Activated T-helper 1 cell treated with anti-CD3 and anti-CD28 coated beads, Interleukin-12 subunit alpha, Interleukin-12 subunit beta, Interleukin-2, Interleukin-4 antibody, amounts not matched to agents 30 ng/mL and 10 ng/mL and 1 ng/mL, durations not matched to agents 14 hours and 24 hours and 36 hours (primary cell): ENCODE measurements at regions not wholly inside any gene's neighbourhood (a gene's known extent, or its start where the extent isn't known, plus 50 kb on each side); places are given as distances from the start of the nearest gene placed in this dataset.
"Not testable (repeated sequence)": the region's sequence is repeated elsewhere in the genome, so short reads cannot be mapped to it uniquely, and the experiment has no call there.

Experiments
- DNase-seq: peaks from one replicate; pipeline ENCODE4 v3.0.0; 2021; ENCODE audit warnings: low spot score
- H3K27ac Mint-ChIP-seq: one replicate; pipeline ENCODE4 v1.8.0; 2021; ENCODE audit warnings: mild to moderate bottlenecking, mixed read lengths
- H3K27me3 Mint-ChIP-seq: one replicate; pipeline ENCODE4 v1.8.0; 2022; ENCODE audit warnings: mild to moderate bottlenecking, moderate library complexity, mixed read lengths; ENCODE audit not compliant: insufficient read depth
- H3K36me3 Mint-ChIP-seq: one replicate; pipeline ENCODE4 v1.8.0; 2021; ENCODE audit warnings: low read depth, mixed read lengths
- H3K4me1 Mint-ChIP-seq: one replicate; pipeline ENCODE4 v1.8.0; 2021; ENCODE audit warnings: low read depth, mixed read lengths
- H3K4me3 Mint-ChIP-seq: one replicate; pipeline ENCODE4 v1.8.0; 2021; ENCODE audit warnings: mild to moderate bottlenecking, moderate library complexity, mixed read lengths
- H3K9me3 Mint-ChIP-seq: one replicate; pipeline ENCODE4 v1.8.0; 2021; ENCODE audit warnings: mixed read lengths
- intact Hi-C: fragments of 100-400 bp; cut with micrococcal nuclease; formaldehyde crosslinking; loops from one replicate; pipeline ENCODE4 v1.15.1; 2024

DNA sequence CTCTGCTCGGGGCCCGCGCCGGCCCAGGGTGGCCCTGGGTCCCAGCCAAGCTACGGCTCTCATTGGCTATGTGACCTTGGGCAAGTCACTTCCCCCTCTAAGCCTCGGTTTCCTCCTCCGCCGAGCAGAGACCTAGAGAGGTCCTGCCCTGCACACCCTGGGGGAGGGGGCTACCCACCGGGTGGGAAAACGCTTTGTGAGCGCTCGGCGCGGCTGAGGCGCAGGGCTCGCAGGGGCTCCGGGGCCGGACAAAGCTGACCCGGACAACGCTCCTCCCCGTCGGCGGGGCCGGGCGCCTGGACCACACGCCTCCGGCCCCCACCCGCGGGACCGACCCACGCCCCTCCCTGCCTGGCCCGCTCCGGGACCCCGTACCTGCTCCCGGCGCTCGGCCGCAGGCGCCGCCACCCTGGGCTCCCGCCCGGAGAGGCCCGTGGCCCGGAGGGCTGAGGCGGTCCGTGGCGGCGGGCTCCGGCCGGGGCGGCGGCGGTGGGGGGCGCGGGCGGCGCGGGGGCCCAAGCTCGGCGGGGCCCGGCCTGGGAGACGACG lies 85.7 kb upstream of the MELK start:
- peak overlapping the region; percentile 75 for H3K27ac Mint-ChIP-seq
- no peaks in the 10 kb centered on the region for H3K27me3 Mint-ChIP-seq
- H3K4me1 Mint-ChIP-seq: peaks cover 46% of the 10 kb centered on the region
- H3K4me3 Mint-ChIP-seq: peak overlapping the region; percentile 88
- peak; percentile 28 for DNase-seq
- intact Hi-C loops: loop anchor here (1.0 to 10.0 kb wide), 8 partner anchors 70 to 1418 kb away; partner anchors contain the start of genes CLTA, GNE, MELK and SLC25A51
- no peaks in the 10 kb centered on the region for H3K9me3 Mint-ChIP-seq
- peaks cover 8% of the 10 kb centered on the region for H3K36me3 Mint-ChIP-seq

DNA sequence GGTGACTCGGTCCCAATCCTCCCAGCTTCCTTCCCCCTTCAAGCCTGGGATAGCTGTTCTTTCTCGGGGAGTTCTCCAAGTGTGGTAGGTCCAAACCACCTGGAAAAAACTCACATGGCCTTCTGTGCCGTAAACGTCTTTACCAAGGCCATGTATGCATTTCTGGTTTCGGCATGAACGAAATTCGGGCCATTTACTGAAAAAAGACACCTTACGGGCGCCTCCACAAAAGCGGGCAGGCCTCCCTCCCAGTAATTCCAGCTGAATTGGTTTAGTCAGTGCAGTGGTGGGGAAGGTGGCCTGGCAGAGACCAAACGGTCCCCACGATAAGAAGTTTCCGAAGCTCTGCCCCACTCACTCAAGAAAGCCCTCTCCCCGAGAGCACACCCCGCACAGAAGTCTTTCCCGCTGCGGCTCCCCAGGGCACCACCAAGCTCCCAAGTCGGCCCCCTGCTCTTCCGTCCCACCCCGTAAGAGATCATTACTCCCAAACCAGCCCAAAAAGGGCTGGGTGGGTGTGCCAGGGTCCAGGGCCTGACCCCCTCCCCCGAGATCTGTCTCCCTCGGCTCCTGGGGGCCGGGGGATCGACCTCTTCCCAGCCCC lies 86.3 kb upstream of the MELK start:
- Mint-ChIP-seq H3K4me3 (peak overlapping the region; percentile 88), H3K9me3 (no peaks in the 10 kb centered on the region), H3K4me1 (peaks cover 50% of the 10 kb centered on the region), H3K27ac (peak overlapping the region; percentile 75), H3K27me3 (no peaks in the 10 kb centered on the region), H3K36me3 (peaks cover 8% of the 10 kb centered on the region)
- intact Hi-C loops: loop anchor here (2.0 to 10.0 kb wide), 5 partner anchors 71 to 1418 kb away; partner anchors contain the start of genes CLTA, GNE, SLC25A51 and ZBTB5
- DNase-seq: no peak

DNA sequence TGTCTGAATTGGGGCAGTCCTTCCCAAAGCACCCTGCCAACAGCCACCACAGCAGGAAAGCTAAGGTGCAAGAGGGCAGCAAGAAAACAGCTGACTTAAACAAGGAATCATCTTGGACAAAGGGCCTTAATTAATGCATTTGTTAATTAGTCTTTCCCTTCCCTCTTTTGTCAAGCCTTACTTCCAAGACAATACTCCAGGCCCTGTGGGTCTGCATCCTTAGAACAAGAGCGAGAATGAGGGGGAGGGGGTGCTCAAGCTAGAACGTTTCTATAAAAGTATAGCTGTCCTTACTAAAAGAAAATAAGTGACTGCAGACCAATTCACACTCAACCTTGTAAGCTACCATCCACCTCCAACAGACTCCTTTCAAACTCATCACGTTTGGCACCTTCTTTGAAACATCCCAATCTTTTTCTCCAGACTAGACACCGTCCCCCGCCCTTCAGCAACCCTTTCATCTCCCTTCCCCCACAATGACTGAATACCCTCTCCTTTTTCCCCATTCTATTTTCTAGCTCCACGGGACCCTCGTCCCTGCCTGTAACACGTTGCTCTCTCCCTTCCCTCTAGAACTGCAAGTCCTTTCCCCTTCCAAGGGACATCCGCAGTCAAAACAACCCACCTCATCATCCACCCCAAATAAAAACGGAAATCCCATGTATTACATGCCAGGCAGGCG lies 85.7 kb upstream of the RNF38 start:
- peaks cover 53% of the 10 kb centered on the region for H3K4me1 Mint-ChIP-seq
- H3K4me3 Mint-ChIP-seq: peak overlapping the region; percentile 88
- peak overlapping the region; percentile 37 for H3K27ac Mint-ChIP-seq
- H3K27me3 Mint-ChIP-seq: no peaks in the 10 kb centered on the region
- peaks cover 8% of the 10 kb centered on the region for H3K36me3 Mint-ChIP-seq
- intact Hi-C loops: loop anchor here (2.0 to 10.0 kb wide), 5 partner anchors 72 to 1419 kb away; partner anchors contain the start of genes CLTA, GNE, SLC25A51 and ZBTB5
- no peak for DNase-seq
- no peaks in the 10 kb centered on the region for H3K9me3 Mint-ChIP-seq

DNA sequence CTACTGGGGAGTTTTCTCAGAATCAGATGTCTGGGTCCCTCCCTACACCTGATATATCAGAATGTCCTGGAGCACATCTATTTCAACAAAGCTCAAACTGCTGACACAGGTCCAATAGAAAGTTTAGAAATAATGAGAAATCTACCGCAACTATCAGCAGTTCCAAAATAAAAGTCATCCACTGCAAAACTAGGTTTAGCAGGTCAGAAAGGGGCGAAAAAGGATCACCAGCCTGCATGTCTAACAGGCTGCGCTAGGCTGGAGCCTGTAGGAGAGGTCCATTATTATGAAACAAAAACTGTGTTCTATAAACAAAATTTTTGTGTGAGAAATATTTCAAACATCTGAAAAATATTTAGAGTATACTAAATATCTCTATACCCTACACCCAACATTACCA lies 84.1 kb upstream of the RNF38 start:
- intact Hi-C loops: loop anchor here (10.0 kb wide), 1 partner anchor 1421 kb away; the partner anchor contains the start of gene SLC25A51
- H3K4me1 Mint-ChIP-seq: peaks cover 51% of the 10 kb centered on the region
- DNase-seq: no peak
- H3K27ac Mint-ChIP-seq: no peak overlapping the region
- peaks cover 8% of the 10 kb centered on the region for H3K36me3 Mint-ChIP-seq
- H3K9me3 Mint-ChIP-seq: no peaks in the 10 kb centered on the region
- H3K4me3 Mint-ChIP-seq: no peak overlapping the region
- H3K27me3 Mint-ChIP-seq: no peaks in the 10 kb centered on the region

DNA sequence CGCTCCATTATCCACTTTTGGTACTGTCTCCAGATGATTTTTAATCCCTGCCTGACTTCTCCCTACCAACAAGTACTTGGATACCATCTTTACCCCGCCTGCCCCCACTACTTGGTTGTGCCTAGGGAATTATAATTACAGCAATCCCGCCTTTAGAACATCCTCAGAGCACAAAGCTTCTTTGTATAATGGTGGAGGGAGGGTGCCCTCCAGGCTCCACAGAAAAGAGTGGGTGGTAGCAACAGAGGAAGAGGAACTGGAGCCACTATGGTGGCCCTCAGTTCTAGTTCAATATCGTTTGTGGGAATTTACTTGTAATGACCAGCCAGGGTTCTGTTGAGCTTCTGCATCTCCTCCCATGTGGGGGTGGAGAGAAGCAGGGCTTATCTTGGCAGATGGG lies 79.0 kb upstream of the RNF38 start:
- H3K4me1 Mint-ChIP-seq: peaks cover 16% of the 10 kb centered on the region
- DNase-seq: no peak

DNA sequence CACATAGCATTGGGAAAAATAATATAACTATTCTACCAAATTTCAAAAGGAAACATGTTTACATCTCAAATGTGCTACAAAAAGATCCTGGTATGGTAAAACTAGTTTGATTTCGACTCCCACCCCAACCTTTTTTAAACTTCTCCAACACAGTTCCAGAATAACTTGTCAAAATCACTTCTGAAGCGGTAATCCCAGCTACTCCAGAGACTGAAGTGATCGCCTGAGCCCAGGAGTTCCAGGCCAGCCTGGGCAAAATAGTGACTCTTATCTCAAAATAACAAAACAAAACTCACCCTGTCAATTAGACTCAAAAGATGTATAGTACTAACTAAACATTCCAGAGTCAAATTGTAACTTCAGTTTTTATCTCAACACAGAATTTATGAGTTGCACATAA lies 71.3 kb upstream of the RNF38 start:
- Mint-ChIP-seq H3K4me1 (peaks cover 29% of the 10 kb centered on the region), H3K9me3 (no peaks in the 10 kb centered on the region), H3K27ac (peak overlapping the region; percentile 86), H3K27me3 (no peaks in the 10 kb centered on the region), H3K4me3 (peak overlapping the region; percentile 60), H3K36me3 (peaks cover 9% of the 10 kb centered on the region)
- intact Hi-C loops: loop anchor here (1.0 to 5.0 kb wide), 3 partner anchors 13 to 64 kb away; no protein-coding TSS in a partner anchor
- no peak for DNase-seq

More for the DNA sequence above, 79.0 kb upstream of the RNF38 start:
- Mint-ChIP-seq H3K9me3 (no peaks in the 10 kb centered on the region), H3K27me3 (no peaks in the 10 kb centered on the region), H3K4me3 (no peak overlapping the region), H3K27ac (no peak overlapping the region), H3K36me3 (peaks cover 5% of the 10 kb centered on the region)
- intact Hi-C loops: no loop called here

DNA sequence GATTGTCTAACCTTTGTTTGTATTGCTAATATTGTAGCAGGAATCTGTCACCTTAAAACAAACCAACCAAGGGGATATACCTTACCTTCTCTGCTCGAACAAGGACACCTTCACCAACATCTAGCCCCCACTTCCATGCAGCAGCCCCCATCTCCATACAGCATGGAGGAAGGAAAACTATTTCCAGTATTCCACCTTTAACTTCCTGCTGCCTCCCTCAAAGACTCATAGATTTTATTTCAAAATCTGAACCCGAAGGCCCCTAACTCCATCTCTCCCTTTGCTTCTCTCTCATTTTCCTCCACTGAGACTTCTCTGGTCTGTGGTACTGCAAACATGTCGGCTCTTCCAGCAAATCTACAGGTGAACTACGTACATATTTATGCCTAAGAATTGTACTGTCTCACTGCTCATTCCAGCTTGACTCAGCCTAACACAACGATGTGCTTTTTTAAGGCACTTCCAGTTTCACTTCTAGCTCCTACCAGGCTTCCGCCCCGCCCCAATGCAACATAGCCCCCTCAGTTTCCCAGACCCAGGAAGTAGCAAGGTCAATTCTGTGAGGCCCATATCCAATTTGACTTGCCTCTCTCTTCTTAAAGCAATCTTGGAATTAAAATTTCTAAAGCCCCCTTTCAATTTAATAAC lies 70.7 kb upstream of the RNF38 start:
- H3K36me3 Mint-ChIP-seq: peaks cover 9% of the 10 kb centered on the region
- H3K27me3 Mint-ChIP-seq: no peaks in the 10 kb centered on the region
- peak overlapping the region; percentile 80 for H3K4me3 Mint-ChIP-seq
- intact Hi-C loops: loop anchor here (1.0 to 5.0 kb wide), 3 partner anchors 12 to 63 kb away; no protein-coding TSS in a partner anchor
- H3K27ac Mint-ChIP-seq: peak overlapping the region; percentile 86
- H3K9me3 Mint-ChIP-seq: no peaks in the 10 kb centered on the region
- H3K4me1 Mint-ChIP-seq: peaks cover 29% of the 10 kb centered on the region
- DNase-seq: peak; percentile 54

DNA sequence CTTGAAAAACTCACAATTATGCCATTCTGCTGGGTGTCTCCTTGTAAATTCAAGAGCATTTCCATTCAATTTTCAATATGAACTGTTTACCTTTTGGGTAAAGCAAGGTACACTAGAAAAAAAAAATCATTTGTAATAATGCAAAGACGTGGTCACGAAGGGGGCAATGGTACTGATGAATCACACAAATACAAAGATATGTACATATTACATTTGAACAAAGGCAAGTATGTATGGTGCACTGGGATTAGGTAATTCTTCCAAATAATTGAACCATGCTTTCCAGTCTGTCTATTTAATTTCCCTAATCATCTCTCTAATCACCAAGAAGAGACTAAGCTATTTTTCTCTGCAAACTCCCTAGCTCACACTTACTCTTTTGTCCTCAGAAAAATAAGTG lies 63.4 kb upstream of the RNF38 start:
- Mint-ChIP-seq H3K9me3 (no peaks in the 10 kb centered on the region), H3K27me3 (no peaks in the 10 kb centered on the region), H3K27ac (no peak overlapping the region), H3K36me3 (peaks cover 13% of the 10 kb centered on the region), H3K4me3 (no peak overlapping the region), H3K4me1 (peaks cover 28% of the 10 kb centered on the region)
- intact Hi-C loops: no loop called here
- DNase-seq: no peak

DNA sequence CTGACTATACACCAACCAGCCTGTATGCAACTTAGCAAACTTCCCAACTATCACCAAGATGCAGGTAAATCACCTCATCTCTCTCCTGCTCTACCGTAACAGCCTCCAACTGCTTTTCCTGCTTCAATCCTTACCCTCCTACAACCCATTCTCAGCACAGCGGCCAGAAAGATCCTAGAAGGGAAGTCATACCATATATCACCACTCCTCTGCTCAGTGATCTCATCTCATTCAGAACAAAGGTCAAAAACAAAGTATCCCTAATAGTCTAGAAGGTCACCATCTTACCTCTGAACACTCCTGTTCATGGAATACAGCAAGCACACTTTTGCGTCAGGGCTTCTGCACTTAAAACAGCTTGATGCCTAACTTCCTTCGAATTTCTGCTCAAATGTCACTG lies 62.2 kb upstream of the RNF38 start:
- intact Hi-C loops: no loop called here
- Mint-ChIP-seq H3K9me3 (no peaks in the 10 kb centered on the region), H3K27me3 (no peaks in the 10 kb centered on the region), H3K36me3 (peaks cover 8% of the 10 kb centered on the region), H3K4me1 (peaks cover 40% of the 10 kb centered on the region), H3K4me3 (no peak overlapping the region), H3K27ac (no peak overlapping the region)
- DNase-seq: no peak

DNA sequence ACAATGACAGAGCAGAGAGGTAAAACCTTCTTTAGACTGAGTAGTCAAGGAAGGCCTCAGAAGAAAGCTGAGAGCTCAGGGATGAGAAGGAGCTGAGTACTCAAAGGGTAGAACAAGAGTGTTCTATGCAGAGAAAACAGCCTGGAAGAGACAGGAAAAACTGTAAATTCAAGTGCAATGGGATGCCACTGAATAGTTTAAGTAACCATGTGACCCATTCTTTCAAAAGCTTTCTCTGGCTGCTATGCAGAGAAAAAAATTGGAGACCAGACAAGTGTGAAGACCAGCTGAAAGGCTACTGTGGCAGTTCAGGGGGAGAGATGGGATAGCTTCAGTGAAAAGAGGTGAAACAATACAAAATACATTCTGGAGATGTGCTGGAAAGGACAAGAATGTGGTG lies 61.3 kb upstream of the RNF38 start:
- H3K27ac Mint-ChIP-seq: no peak overlapping the region
- peaks cover 49% of the 10 kb centered on the region for H3K4me1 Mint-ChIP-seq

DNA sequence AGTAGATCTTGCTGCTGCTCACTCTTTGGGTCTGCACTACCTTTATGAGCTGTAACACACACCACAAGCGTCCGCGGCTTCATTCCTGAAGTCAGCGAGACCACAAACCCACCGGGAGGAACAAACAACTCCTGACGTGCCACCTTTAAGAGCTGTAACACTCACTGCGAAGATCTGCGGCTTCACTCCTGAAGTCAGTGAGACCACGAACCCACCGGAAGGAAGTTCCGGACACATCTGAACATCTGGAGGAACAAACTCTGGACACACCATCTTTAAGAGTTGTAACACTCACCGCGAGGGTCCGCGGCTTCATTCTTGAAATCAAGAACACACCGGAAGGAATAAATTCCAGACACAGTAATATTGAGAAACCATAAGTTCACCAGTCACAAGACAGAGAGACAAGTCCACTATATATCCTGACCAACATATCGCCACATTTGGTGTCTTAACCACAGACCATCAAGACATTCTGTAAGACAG lies 58.4 kb upstream of the RNF38 start:
- H3K4me1 Mint-ChIP-seq: peaks cover 51% of the 10 kb centered on the region
- H3K9me3 Mint-ChIP-seq, H3K36me3 Mint-ChIP-seq, H3K27me3 Mint-ChIP-seq: not testable (repeated sequence)
- intact Hi-C loops: loop anchor here (1.0 to 2.0 kb wide), 6 partner anchors 8 to 470 kb away; partner anchors contain the start of genes MELK and RNF38
- H3K27ac Mint-ChIP-seq: peak overlapping the region; percentile 69
- DNase-seq: peak; percentile 75
- H3K4me3 Mint-ChIP-seq: peak overlapping the region; percentile 48

More for the DNA sequence above, 61.3 kb upstream of the RNF38 start:
- Mint-ChIP-seq H3K27me3 (no peaks in the 10 kb centered on the region), H3K9me3 (no peaks in the 10 kb centered on the region), H3K4me3 (no peak overlapping the region), H3K36me3 (peaks cover 12% of the 10 kb centered on the region)
- DNase-seq: no peak
- intact Hi-C loops: no loop called here

DNA sequence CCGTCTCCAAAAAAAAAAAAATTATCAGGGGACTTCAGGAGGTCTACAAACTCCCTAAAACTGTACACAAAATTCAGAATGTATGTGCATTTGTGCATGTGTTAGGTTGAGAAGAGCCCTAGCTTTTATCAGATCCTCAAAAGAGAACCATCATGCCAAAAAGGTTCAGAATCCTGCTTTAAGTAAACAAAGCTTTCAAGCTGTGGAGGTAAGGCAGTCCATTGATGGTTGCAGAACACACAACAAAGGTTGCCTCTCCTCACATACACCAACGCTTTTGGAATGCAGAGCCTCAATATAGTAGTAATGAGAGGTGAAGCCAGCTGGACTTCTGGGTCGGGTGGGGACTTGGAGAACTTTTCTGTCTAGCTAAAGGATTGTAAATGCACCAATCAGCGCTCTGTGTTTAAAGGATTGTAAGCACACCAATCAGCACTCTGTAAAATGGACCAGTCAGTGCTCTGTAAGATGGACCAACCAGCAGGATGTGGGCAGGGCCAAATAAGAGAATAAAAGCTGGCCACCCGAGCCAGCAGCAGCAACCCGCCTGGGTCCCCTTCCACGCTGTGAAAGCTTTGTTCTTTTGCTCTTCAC lies 57.9 kb upstream of the RNF38 start:
- no peak for DNase-seq
- H3K27me3 Mint-ChIP-seq: no peaks in the 10 kb centered on the region
- H3K9me3 Mint-ChIP-seq: no peaks in the 10 kb centered on the region
- H3K36me3 Mint-ChIP-seq: peaks cover 9% of the 10 kb centered on the region
- peak overlapping the region; percentile 69 for H3K27ac Mint-ChIP-seq
- H3K4me3 Mint-ChIP-seq: peak overlapping the region; percentile 48
- intact Hi-C loops: loop anchor here (1.0 to 2.0 kb wide), 6 partner anchors 8 to 470 kb away; partner anchors contain the start of genes MELK and RNF38
- peaks cover 51% of the 10 kb centered on the region for H3K4me1 Mint-ChIP-seq
